ENCODE measurements at regions not wholly inside any gene's neighbourhood (a gene's known extent, or its start where the extent isn't known, plus 50 kb on each side); places are given as distances from the start of the nearest gene placed in this dataset.
"Not testable (repeated sequence)": the region's sequence is repeated elsewhere in the genome, so short reads cannot be mapped to it uniquely, and the experiment has no call there.

DNA sequence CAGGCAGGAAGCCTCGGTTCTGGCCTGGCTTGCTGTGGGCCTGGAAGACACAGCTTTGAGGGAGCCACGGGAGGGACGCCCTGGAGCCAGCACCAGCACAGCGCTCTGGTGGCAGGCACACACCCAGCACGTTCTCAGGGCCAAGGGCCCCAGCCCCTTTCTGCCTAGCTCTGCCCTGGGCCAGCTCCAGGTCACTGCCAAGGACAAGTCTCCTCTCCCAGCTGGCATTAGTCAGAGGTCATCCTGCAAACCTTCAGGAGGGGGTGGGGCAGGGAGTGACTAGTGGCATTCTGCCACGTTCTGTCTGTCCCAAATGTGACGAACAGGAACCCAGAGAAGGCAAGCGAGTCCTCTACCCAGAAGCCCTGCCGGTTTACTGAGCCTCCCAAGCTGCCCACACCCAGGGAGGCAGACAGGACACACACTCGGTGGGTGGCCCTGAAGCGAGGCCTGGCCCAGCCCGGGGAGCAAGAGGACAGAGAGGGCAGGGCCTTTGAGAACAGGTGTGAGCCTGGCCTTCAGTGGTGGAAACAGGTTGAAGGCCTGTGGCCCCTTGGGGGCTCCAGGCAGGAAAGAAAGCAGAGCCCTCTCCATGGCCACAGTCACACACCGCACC, 528.0 kb downstream of the TP53TG3F start:
- H3K27me3 Mint-ChIP-seq (ENCODE audit: insufficient read depth, unreplicated experiment); BruUV-seq (replicated peaks): not testable (repeated sequence)

DNA sequence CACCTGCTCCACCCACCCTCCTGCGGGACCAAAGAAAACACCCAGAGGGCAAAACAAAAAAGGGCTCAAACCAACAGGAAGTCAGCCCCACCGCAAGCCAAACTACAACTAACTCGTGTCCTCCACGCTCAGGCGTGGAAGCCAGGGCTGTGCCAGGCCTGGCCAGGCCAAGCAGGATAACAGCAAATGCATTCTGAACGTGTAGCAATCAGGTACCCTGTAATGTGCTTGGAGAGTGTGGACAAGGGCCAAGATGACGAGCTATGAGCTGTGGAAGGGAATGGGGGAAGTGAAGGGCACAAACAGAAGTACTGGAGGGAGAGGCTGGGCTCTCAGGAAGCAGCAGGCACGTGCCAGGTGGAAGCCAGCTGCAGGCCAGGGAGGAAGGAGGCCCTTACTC, 528.6 kb downstream of the TP53TG3F start:
- intact Hi-C loops (cut with micrococcal nuclease); H3K4me3 Mint-ChIP-seq (ENCODE audit: unreplicated experiment); H3K27ac Mint-ChIP-seq (ENCODE audit: low read depth, unreplicated experiment); H3K36me3 Mint-ChIP-seq (ENCODE audit: insufficient read depth, unreplicated experiment); DNase-seq (ENCODE audit: unreplicated experiment); H3K9me3 Mint-ChIP-seq (ENCODE audit: unreplicated experiment); H3K4me1 Mint-ChIP-seq (ENCODE audit: insufficient read depth, unreplicated experiment); POLR2A ChIA-PET; BruUV-seq (replicated peaks); H3K27me3 Mint-ChIP-seq (ENCODE audit: insufficient read depth, unreplicated experiment); CTCF ChIA-PET: not testable (repeated sequence)

More for the DNA sequence above, 528.0 kb downstream of the TP53TG3F start:
- CTCF ChIA-PET; H3K36me3 Mint-ChIP-seq (ENCODE audit: insufficient read depth, unreplicated experiment); DNase-seq (ENCODE audit: unreplicated experiment); H3K4me1 Mint-ChIP-seq (ENCODE audit: insufficient read depth, unreplicated experiment); H3K27ac Mint-ChIP-seq (ENCODE audit: low read depth, unreplicated experiment); H3K4me3 Mint-ChIP-seq (ENCODE audit: unreplicated experiment); H3K9me3 Mint-ChIP-seq (ENCODE audit: unreplicated experiment); intact Hi-C loops (cut with micrococcal nuclease); POLR2A ChIA-PET: not testable (repeated sequence)

GRCh38 chr16:33990488-33990887, 531.1 kb downstream of the TP53TG3F start:
- H3K27me3 Mint-ChIP-seq (ENCODE audit: insufficient read depth, unreplicated experiment); H3K4me3 Mint-ChIP-seq (ENCODE audit: unreplicated experiment); H3K4me1 Mint-ChIP-seq (ENCODE audit: insufficient read depth, unreplicated experiment); H3K27ac Mint-ChIP-seq (ENCODE audit: low read depth, unreplicated experiment); DNase-seq (ENCODE audit: unreplicated experiment); intact Hi-C loops (cut with micrococcal nuclease); POLR2A ChIA-PET; H3K9me3 Mint-ChIP-seq (ENCODE audit: unreplicated experiment); BruUV-seq (replicated peaks); H3K36me3 Mint-ChIP-seq (ENCODE audit: insufficient read depth, unreplicated experiment); CTCF ChIA-PET: not testable (repeated sequence)

DNA sequence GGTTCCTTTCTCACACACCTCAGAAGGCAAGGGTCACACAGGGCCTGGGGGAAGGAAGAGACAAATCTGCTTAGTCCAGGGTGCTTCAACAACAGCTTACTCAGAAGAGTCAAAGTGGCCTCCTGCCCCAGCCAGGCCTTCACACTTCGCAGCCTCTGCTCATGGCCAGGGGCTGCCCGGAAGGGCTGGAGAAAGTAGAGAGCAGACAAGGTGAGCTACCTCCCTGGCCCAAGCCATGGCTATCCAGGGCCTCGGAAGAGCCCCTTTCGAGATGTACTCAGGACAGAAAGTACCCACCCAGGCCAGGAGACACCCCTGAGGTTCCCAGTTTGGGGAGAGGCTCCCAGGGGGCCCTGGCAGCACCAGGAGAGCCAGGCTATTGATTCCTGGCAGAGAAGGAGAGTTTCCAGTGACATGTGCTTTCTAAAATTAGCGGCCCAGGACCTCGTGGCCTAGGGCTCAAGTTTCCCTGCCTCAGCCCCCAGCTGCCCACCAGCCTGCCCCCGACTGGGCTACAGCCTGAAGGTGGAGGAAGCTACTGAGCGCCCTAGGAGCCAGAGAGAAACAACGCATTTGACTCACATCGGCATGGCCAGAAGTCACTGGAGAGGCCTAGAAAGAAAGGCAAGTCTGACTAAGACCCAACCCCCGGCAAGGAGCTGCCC, 533.2 kb downstream of the TP53TG3F start:
- H3K36me3 Mint-ChIP-seq (ENCODE audit: insufficient read depth, unreplicated experiment); intact Hi-C loops (cut with micrococcal nuclease); H3K4me3 Mint-ChIP-seq (ENCODE audit: unreplicated experiment); DNase-seq (ENCODE audit: unreplicated experiment); H3K9me3 Mint-ChIP-seq (ENCODE audit: unreplicated experiment); H3K27ac Mint-ChIP-seq (ENCODE audit: low read depth, unreplicated experiment); CTCF ChIA-PET; POLR2A ChIA-PET; BruUV-seq (replicated peaks); H3K27me3 Mint-ChIP-seq (ENCODE audit: insufficient read depth, unreplicated experiment); H3K4me1 Mint-ChIP-seq (ENCODE audit: insufficient read depth, unreplicated experiment): not testable (repeated sequence)

DNA sequence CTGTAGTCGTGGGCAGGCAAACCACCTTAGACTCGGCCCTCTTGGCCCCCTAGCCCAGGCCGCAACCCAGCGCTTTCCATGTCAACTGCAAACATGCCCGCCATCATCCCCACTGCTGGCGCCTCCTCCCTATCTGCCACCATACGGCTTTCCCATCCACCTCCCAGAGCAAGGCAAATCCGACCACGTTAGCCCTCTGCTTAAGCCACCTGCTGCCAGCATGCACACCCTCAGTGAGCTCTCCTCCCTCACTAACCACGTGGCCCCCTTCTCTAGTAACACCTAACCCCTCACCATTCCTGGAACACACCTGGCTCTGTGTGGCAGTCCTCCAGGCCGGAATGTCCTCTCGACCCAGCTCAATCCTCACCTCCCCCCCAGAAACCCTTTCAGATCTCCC, 534.8 kb downstream of the TP53TG3F start:
- H3K4me3 Mint-ChIP-seq (ENCODE audit: unreplicated experiment); H3K36me3 Mint-ChIP-seq (ENCODE audit: insufficient read depth, unreplicated experiment); H3K27me3 Mint-ChIP-seq (ENCODE audit: insufficient read depth, unreplicated experiment); DNase-seq (ENCODE audit: unreplicated experiment); CTCF ChIA-PET; BruUV-seq (replicated peaks); POLR2A ChIA-PET; H3K27ac Mint-ChIP-seq (ENCODE audit: low read depth, unreplicated experiment); H3K9me3 Mint-ChIP-seq (ENCODE audit: unreplicated experiment); H3K4me1 Mint-ChIP-seq (ENCODE audit: insufficient read depth, unreplicated experiment); intact Hi-C loops (cut with micrococcal nuclease): not testable (repeated sequence)

GRCh38 chr16:33995821-33996372, 536.5 kb downstream of the TP53TG3F start:
- POLR2A ChIA-PET; H3K4me1 Mint-ChIP-seq (ENCODE audit: insufficient read depth, unreplicated experiment); H3K9me3 Mint-ChIP-seq (ENCODE audit: unreplicated experiment); H3K4me3 Mint-ChIP-seq (ENCODE audit: unreplicated experiment); intact Hi-C loops (cut with micrococcal nuclease); BruUV-seq (replicated peaks); H3K36me3 Mint-ChIP-seq (ENCODE audit: insufficient read depth, unreplicated experiment); H3K27me3 Mint-ChIP-seq (ENCODE audit: insufficient read depth, unreplicated experiment); H3K27ac Mint-ChIP-seq (ENCODE audit: low read depth, unreplicated experiment): not testable (repeated sequence)
- CTCF ChIA-PET = interaction anchor here (0.6 kb wide), 1 partner anchor 1591 kb away, joined by 3 read pairs; no protein-coding TSS in a partner anchor
- DNase-seq (ENCODE audit: unreplicated experiment) = peak; percentile 45

DNA sequence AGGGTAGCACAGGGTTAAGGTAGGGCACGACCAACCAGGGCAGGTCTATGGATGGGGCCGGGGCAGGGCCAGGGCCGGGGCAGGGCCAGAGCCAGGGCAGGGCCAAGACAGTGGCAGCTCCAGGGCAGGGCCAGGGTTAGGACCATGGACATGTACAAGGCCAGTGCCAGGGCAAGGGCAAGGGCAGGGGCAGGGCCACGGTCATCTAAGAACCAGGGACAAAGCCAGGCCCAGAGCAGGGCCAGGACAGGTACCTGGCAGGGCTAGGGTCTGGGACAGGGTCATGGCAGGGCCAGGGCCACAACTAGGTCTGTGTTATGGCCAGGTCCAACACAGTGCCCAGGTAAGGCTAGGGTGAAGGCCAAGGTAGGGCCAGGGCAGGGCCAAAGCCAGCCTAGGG, 541.8 kb downstream of the TP53TG3F start:
- H3K36me3 Mint-ChIP-seq (ENCODE audit: insufficient read depth, unreplicated experiment); BruUV-seq (replicated peaks); H3K9me3 Mint-ChIP-seq (ENCODE audit: unreplicated experiment); CTCF ChIA-PET; H3K27me3 Mint-ChIP-seq (ENCODE audit: insufficient read depth, unreplicated experiment); POLR2A ChIA-PET; H3K27ac Mint-ChIP-seq (ENCODE audit: low read depth, unreplicated experiment); DNase-seq (ENCODE audit: unreplicated experiment); H3K4me3 Mint-ChIP-seq (ENCODE audit: unreplicated experiment); intact Hi-C loops (cut with micrococcal nuclease); H3K4me1 Mint-ChIP-seq (ENCODE audit: insufficient read depth, unreplicated experiment): not testable (repeated sequence)

GRCh38 chr16:34001961-34002360, 542.5 kb downstream of the TP53TG3F start:
- H3K4me1 Mint-ChIP-seq (ENCODE audit: insufficient read depth, unreplicated experiment); H3K36me3 Mint-ChIP-seq (ENCODE audit: insufficient read depth, unreplicated experiment); BruUV-seq (replicated peaks); H3K4me3 Mint-ChIP-seq (ENCODE audit: unreplicated experiment); H3K27me3 Mint-ChIP-seq (ENCODE audit: insufficient read depth, unreplicated experiment); intact Hi-C loops (cut with micrococcal nuclease); CTCF ChIA-PET; H3K9me3 Mint-ChIP-seq (ENCODE audit: unreplicated experiment); DNase-seq (ENCODE audit: unreplicated experiment); H3K27ac Mint-ChIP-seq (ENCODE audit: low read depth, unreplicated experiment); POLR2A ChIA-PET: not testable (repeated sequence)

DNA sequence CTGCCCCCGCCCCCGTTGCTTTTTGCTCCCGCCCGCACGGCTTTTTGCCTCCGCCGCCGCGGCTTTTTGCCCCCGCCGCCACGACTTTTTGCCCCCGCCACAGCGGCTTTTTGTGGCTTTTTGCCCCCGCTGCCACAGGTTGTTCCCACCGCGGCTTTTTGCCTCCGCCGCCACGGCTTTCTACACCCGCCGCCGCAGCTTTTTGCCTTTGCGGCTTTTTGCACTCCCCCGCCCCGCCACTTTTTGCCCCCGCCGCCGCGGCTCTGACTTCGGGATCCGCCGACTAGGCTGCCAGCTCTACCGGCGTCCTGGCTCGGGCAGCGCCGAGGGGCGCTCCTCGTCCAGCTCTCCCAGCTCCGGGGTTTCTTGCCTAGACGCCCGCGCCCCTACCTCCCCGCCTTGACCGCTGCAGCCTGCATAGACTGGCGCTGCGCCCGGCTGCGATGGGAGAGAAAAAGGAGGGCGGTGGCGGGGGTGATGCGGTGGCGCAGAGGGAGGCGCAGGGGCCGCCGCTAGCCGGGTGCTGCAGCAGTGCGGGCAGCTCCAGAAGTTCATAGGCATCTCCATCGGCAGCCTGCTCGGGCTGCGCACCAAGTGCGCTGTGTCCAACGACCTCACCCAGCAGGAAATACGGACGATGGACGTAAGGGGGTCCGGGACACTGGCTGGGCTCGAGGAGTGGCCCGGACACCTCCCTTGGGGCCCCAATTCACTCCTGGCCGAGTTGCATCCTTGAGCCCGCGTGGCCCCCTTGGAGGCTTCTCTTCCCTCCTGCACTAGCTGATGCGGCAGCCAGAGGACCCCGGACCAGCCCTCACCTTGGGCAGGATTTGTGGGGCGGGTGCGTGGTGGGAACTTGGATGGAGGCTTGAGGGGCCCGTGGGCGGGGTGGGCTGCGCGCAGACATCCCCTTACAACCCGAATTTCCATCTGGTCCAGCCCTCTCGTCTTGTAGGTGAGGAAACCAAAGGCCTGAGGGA, 555.7 kb downstream of the TP53TG3F start:
- H3K27ac Mint-ChIP-seq (ENCODE audit: low read depth, unreplicated experiment); BruUV-seq (replicated peaks); DNase-seq (ENCODE audit: unreplicated experiment); H3K27me3 Mint-ChIP-seq (ENCODE audit: insufficient read depth, unreplicated experiment); H3K4me3 Mint-ChIP-seq (ENCODE audit: unreplicated experiment); CTCF ChIA-PET; H3K4me1 Mint-ChIP-seq (ENCODE audit: insufficient read depth, unreplicated experiment); H3K9me3 Mint-ChIP-seq (ENCODE audit: unreplicated experiment); H3K36me3 Mint-ChIP-seq (ENCODE audit: insufficient read depth, unreplicated experiment); intact Hi-C loops (cut with micrococcal nuclease); POLR2A ChIA-PET: not testable (repeated sequence)

Measured in MCF 10A (cell line).